Activated CD8-positive, alpha-beta memory T cell treated with anti-CD3 and anti-CD28 coated beads, Interleukin-2, amount 10 ng/mL, durations not matched to agents 7 days and 5 days (primary cell): ENCODE measurements at regions not wholly inside any gene's neighbourhood (a gene's known extent, or its start where the extent isn't known, plus 50 kb on each side); places are given as distances from the start of the nearest gene placed in this dataset.

Experiments
- ATAC-seq: fragments of 150-1000 bp; cut with Tn5 transposase; one replicate; pipeline ENCODE4 v1.10.0; 2021; ENCODE audit warnings: moderate library complexity
- CTCF ChIA-PET: fragments of 350-600 bp; sonication (Branson Sonifier 250); formaldehyde crosslinking; loops from one replicate; lab custom pipeline; 2021; ENCODE audit warnings: antibody characterized with exemption; lab: Charles Lee
- DNase-seq: peaks from one replicate; pipeline ENCODE4 v3.0.0-alpha.2; 2020
- H3K27ac Mint-ChIP-seq: one replicate; pipeline ENCODE4 v1.8.0; 2021; ENCODE audit warnings: mild to moderate bottlenecking, mixed read lengths
- H3K27me3 Mint-ChIP-seq: one replicate; pipeline ENCODE4 v1.8.0; 2021; ENCODE audit warnings: mixed read lengths
- H3K36me3 Mint-ChIP-seq: one replicate; pipeline ENCODE4 v1.8.0; 2021; ENCODE audit warnings: mild to moderate bottlenecking, mixed read lengths
- H3K4me1 Mint-ChIP-seq: one replicate; pipeline ENCODE4 v1.8.0; 2021; ENCODE audit warnings: mixed read lengths
- H3K4me3 Mint-ChIP-seq: one replicate; pipeline ENCODE4 v1.8.0; 2021; ENCODE audit warnings: mild to moderate bottlenecking, moderate library complexity, mixed read lengths
- H3K9me3 Mint-ChIP-seq: one replicate; pipeline ENCODE4 v1.8.0; 2022; ENCODE audit warnings: low read depth, mixed read lengths

- CTCF ChIA-PET, result interaction anchor here (1.2 kb wide), 1 partner anchor 15 kb away, joined by 3 read pairs; no protein-coding TSS in a partner anchor
- Mint-ChIP-seq H3K4me3 (no peak overlapping the region), H3K27me3 (peaks cover 5% of the 10 kb centered on the region), H3K36me3 (no peaks in the 10 kb centered on the region), H3K9me3 (no peaks in the 10 kb centered on the region), H3K4me1 (peaks cover 3% of the 10 kb centered on the region), H3K27ac (no peak overlapping the region)
- ATAC-seq, result no peak
- DNase-seq, result no peak
These were observed 453.2 kb downstream of the LPIN1 start for GRCh38 chr2:12199491-12200211.

DNA sequence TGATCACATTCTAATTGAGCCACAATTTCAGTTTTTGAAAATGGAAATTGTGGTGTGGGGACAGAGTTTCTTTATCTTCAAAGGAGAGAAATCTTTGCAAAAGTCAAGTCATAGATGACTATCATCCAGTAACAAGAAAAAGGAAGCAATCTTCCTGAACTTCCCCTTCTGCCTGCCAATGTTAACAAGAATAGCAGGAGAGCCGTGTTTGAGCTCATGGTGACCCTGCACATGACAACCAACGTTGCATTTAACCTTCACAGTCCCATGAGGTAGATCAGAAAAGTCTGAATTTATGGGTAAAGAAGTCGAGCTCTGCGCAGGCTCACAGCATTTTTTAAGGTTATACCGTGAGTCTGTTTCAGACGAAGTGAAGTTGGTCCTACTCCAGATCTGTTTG lies 454.9 kb downstream of the LPIN1 start:
- DNase-seq, result no peak
- Mint-ChIP-seq H3K9me3 (no peaks in the 10 kb centered on the region), H3K4me3 (no peak overlapping the region), H3K36me3 (no peaks in the 10 kb centered on the region), H3K27ac (no peak overlapping the region), H3K4me1 (peaks cover 3% of the 10 kb centered on the region), H3K27me3 (peaks cover 2% of the 10 kb centered on the region)
- CTCF ChIA-PET, result no interaction called here
- no peak for ATAC-seq

DNA sequence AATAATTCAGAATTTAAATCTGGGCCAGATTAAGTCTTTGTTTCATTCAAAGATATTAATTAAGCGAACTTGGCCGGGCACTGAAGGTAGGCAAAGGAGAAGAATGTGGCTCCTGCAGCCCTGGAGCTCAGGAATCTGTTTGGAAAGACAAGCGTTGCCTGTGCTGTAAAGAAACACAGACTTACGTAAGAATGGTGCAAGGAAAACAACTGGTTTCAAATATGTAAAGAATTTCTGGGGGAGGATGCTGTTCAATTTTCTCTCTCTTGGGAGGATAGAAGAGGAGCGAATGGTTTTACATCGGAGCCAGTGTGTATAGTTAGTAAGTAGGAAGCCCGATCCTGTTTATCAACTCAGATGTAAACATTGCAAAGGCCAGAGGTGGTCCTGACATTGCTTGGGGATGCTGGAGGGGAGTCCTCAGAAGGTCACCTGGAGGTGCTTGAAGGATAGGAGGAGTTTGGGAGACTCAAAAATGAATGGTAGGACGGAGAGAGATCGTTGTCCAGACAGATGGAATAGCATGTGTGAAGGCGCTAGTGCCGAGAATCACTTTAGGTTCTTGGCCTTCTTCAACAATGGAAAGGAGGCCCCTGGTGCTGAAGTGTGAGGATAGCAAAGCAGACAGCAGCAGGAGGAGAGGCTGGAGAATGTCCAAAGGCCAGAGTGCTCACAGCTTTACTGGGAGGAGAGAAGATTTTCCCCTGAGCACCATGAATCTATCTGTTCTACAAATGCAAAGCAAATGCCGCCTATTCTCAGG lies 456.1 kb downstream of the LPIN1 start:
- no peak for ATAC-seq
- no peak for DNase-seq
- no peaks in the 10 kb centered on the region for H3K36me3 Mint-ChIP-seq
- no peaks in the 10 kb centered on the region for H3K4me1 Mint-ChIP-seq
- H3K27ac Mint-ChIP-seq, result no peak overlapping the region
- CTCF ChIA-PET, result no interaction called here
- no peak overlapping the region for H3K4me3 Mint-ChIP-seq
- H3K9me3 Mint-ChIP-seq, result peaks cover 2% of the 10 kb centered on the region
- H3K27me3 Mint-ChIP-seq, result peaks cover 2% of the 10 kb centered on the region

DNA sequence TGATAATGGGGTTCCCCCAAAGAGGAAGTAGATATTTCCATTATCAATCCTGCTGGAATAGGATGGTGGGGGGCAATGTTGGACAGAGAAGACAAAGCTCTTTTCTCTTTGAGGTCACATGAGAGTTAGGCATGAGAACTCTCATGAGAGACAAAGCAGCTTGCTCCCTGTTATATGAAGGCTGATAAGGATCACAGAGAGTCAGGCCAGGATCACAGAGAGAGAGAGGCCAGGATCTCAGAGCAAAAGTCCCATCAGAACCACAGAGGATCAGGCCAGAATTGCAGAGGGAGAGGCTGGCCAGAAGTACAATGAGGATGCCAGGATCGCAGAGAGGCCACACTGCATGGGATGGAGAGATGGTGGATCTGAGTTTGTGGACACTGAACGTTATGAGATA lies 457.1 kb downstream of the LPIN1 start:
- CTCF ChIA-PET, result no interaction called here
- Mint-ChIP-seq H3K36me3 (no peaks in the 10 kb centered on the region), H3K27me3 (peaks cover 2% of the 10 kb centered on the region), H3K27ac (no peak overlapping the region), H3K4me3 (no peak overlapping the region), H3K4me1 (no peaks in the 10 kb centered on the region), H3K9me3 (peaks cover 2% of the 10 kb centered on the region)
- DNase-seq (no peak), ATAC-seq (no peak)

- no peak overlapping the region for H3K4me3 Mint-ChIP-seq
- no peak for ATAC-seq
- no peaks in the 10 kb centered on the region for H3K36me3 Mint-ChIP-seq
- CTCF ChIA-PET, result no interaction called here
- no peak overlapping the region for H3K27ac Mint-ChIP-seq
- H3K27me3 Mint-ChIP-seq, result peaks cover 2% of the 10 kb centered on the region
- no peaks in the 10 kb centered on the region for H3K4me1 Mint-ChIP-seq
- DNase-seq, result no peak
- peaks cover 2% of the 10 kb centered on the region for H3K9me3 Mint-ChIP-seq
These were observed 458.7 kb downstream of the LPIN1 start for GRCh38 chr2:12205086-12205485.

DNA sequence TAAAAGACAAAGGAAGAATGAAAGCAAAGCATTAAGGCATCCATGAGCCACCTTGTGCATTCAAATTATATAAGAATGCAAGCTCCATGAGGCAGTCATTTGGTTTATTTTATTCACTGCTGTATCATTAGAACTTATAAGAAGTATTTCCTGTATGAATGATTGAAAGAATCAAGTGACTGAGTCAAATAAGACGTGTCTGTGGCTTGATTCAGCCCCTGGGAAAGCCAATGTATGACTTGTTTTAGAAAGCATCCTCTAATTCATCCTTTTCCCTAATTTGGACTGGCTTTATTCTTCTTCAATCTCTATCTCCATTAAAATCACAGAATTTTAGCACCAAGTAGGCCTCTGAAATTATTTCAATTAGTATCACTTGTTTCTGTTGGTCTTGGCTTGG lies 461.1 kb downstream of the LPIN1 start:
- Mint-ChIP-seq H3K4me3 (no peak overlapping the region), H3K4me1 (no peaks in the 10 kb centered on the region), H3K27me3 (no peaks in the 10 kb centered on the region), H3K9me3 (peaks cover 2% of the 10 kb centered on the region), H3K36me3 (no peaks in the 10 kb centered on the region), H3K27ac (no peak overlapping the region)
- CTCF ChIA-PET, result no interaction called here
- ATAC-seq, result no peak
- DNase-seq, result no peak

GRCh38 chr2:12210016-12210933 lies 463.8 kb downstream of the LPIN1 start:
- Mint-ChIP-seq H3K9me3 (peaks cover 2% of the 10 kb centered on the region), H3K4me1 (no peaks in the 10 kb centered on the region), H3K27me3 (no peaks in the 10 kb centered on the region), H3K36me3 (no peaks in the 10 kb centered on the region), H3K4me3 (no peak overlapping the region), H3K27ac (no peak overlapping the region)
- CTCF ChIA-PET, result no interaction called here
- no peak for ATAC-seq
- no peak for DNase-seq

DNA sequence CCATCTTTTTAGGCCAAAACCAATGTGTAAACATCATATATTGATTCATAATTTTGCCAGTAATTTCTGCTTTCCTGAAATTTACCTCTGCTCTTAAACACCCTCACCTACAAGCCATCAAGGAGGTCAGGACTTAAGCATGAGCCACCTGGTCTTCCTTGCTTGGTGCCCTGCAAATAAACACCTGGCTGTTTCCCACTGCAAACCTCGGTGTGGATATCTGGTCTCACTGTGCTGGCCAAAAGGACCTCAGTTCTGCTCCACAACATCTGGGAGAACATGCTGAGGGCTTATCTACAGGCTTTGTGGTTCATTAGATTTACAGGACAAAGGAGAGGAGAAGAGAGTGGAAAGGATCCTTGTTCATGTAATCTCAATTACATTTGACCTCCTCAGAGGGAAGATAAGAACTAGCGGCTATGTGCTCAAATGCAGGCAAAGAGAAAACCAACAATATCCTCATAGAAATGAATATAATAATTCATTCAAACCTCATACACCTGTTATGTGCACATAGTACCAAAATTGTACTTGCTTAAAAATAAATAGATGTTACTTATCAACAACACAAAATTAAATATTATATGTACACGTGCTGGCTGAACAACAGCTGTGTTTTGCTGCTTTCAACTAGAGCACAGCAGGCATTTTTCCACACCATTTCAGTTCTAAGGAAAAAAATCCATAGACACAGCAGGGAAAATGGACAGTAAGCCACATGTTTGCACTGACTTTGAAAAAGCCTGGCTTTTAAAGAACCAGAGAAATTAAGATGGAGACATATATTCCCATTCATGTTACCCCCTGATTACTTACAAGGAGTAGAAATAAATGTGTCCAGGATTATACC lies 465.1 kb downstream of the LPIN1 start:
- ATAC-seq (no peak), DNase-seq (no peak)
- Mint-ChIP-seq H3K4me3 (no peak overlapping the region), H3K36me3 (no peaks in the 10 kb centered on the region), H3K27ac (no peak overlapping the region), H3K9me3 (peaks cover 2% of the 10 kb centered on the region), H3K27me3 (no peaks in the 10 kb centered on the region), H3K4me1 (no peaks in the 10 kb centered on the region)
- CTCF ChIA-PET, result no interaction called here

DNA sequence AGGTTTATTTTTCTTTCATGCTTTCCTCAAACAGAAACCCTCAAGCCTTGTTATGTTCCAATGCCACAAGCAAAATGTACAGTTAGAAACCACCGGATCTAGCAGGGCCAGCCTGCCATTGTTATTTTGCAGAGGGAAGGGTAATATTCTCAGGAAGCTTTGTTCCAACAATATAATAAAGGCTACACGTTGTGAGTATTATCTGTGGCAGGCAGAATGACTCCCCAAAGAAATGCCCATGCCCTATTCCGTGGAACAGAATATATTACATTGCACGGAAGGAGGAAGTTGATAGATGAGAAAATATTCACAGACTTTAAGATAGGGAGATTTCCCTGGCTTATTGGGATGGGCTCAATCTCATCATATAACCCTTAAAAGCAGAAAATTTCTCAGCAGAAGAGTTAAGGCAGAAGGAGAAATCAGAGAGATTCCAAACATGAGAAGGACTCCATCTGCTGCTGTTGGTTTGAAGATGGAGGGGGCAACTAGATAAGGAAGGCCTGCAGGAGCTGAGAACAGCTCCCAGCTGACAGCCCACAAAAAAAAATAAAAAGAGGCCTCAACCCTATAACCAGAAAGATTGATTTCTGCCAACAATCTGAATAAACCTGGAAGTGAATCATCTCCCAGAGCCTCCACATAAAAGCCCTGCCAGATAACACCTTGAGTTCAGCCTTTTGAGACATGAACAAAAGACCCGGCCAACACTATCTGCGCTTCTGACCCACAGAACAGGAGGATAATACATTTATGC lies 466.6 kb downstream of the LPIN1 start:
- Mint-ChIP-seq H3K27ac (no peak overlapping the region), H3K9me3 (no peaks in the 10 kb centered on the region), H3K4me1 (no peaks in the 10 kb centered on the region), H3K36me3 (no peaks in the 10 kb centered on the region), H3K27me3 (no peaks in the 10 kb centered on the region), H3K4me3 (no peak overlapping the region)
- CTCF ChIA-PET, result no interaction called here
- no peak for DNase-seq
- ATAC-seq, result no peak

- DNase-seq, result no peak
- Mint-ChIP-seq H3K36me3 (no peaks in the 10 kb centered on the region), H3K4me3 (no peak overlapping the region), H3K4me1 (no peaks in the 10 kb centered on the region), H3K27me3 (no peaks in the 10 kb centered on the region), H3K9me3 (no peaks in the 10 kb centered on the region), H3K27ac (no peak overlapping the region)
- no peak for ATAC-seq
- CTCF ChIA-PET, result no interaction called here
These were observed 470.7 kb downstream of the LPIN1 start for GRCh38 chr2:12217175-12217574.

GRCh38 chr2:12219761-12220160 lies 473.3 kb downstream of the LPIN1 start:
- DNase-seq (no peak), ATAC-seq (no peak)
- H3K9me3 Mint-ChIP-seq, result peaks cover 16% of the 10 kb centered on the region
- CTCF ChIA-PET, result no interaction called here
- H3K36me3 Mint-ChIP-seq, result peaks cover 3% of the 10 kb centered on the region
- H3K27me3 Mint-ChIP-seq, result no peaks in the 10 kb centered on the region
- no peak overlapping the region for H3K4me3 Mint-ChIP-seq
- no peak overlapping the region for H3K27ac Mint-ChIP-seq
- H3K4me1 Mint-ChIP-seq, result no peaks in the 10 kb centered on the region

GRCh38 chr2:12221584-12221983 lies 475.2 kb downstream of the LPIN1 start:
- no peaks in the 10 kb centered on the region for H3K4me1 Mint-ChIP-seq
- H3K9me3 Mint-ChIP-seq, result peaks cover 20% of the 10 kb centered on the region
- ATAC-seq (no peak), DNase-seq (no peak)
- no peaks in the 10 kb centered on the region for H3K27me3 Mint-ChIP-seq
- no peak overlapping the region for H3K27ac Mint-ChIP-seq
- no peak overlapping the region for H3K4me3 Mint-ChIP-seq
- H3K36me3 Mint-ChIP-seq, result peaks cover 3% of the 10 kb centered on the region
- CTCF ChIA-PET, result no interaction called here
